ENCODE measurements at regions not wholly inside any gene's neighbourhood (a gene's known extent, or its start where the extent isn't known, plus 50 kb on each side); places are given as distances from the start of the nearest gene placed in this dataset.

GRCh38 chr1:29664711-29665110 lies 428.4 kb downstream of the PTPRU start:
- no peak for DNase-seq

- no peak for DNase-seq
Observed at GRCh38 chr1:29658688-29659087, 422.4 kb downstream of the PTPRU start.

- DNase-seq: no peak
Observed at GRCh38 chr1:29657816-29658215, 421.5 kb downstream of the PTPRU start.

GRCh38 chr1:29655945-29656850 lies 419.9 kb downstream of the PTPRU start:
- DNase-seq: peak; percentile 7

GRCh38 chr1:29655145-29655544 lies 418.8 kb downstream of the PTPRU start:
- no peak for DNase-seq

- no peak for DNase-seq
Observed at GRCh38 chr1:29653886-29654450, 417.6 kb downstream of the PTPRU start.

- no peak for DNase-seq
Observed at GRCh38 chr1:29653034-29653810, 416.9 kb downstream of the PTPRU start.

GRCh38 chr1:29651684-29652665 lies 415.7 kb downstream of the PTPRU start:
- no peak for DNase-seq

GRCh38 chr1:29651246-29651645 lies 414.9 kb downstream of the PTPRU start:
- DNase-seq: no peak

- DNase-seq: no peak
Observed at GRCh38 chr1:29650476-29650875, 414.2 kb downstream of the PTPRU start.

GRCh38 chr1:29650041-29650400 lies 413.7 kb downstream of the PTPRU start:
- peak; percentile 42 for DNase-seq

- DNase-seq: peak; percentile 89
Observed at GRCh38 chr1:29649189-29650040, 413.1 kb downstream of the PTPRU start.

GRCh38 chr1:29648798-29649188 lies 412.5 kb downstream of the PTPRU start:
- DNase-seq: no peak

GRCh38 chr1:29648026-29648425 lies 411.7 kb downstream of the PTPRU start:
- DNase-seq: no peak

GRCh38 chr1:29647581-29647980 lies 411.3 kb downstream of the PTPRU start:
- DNase-seq: no peak

GRCh38 chr1:29646161-29646775 lies 409.9 kb downstream of the PTPRU start:
- no peak for DNase-seq

GRCh38 chr1:29645586-29645985 lies 409.3 kb downstream of the PTPRU start:
- no peak for DNase-seq

GRCh38 chr1:29644812-29645211 lies 408.5 kb downstream of the PTPRU start:
- DNase-seq: no peak

- no peak for DNase-seq
Observed at GRCh38 chr1:29643838-29644440, 407.6 kb downstream of the PTPRU start.

- DNase-seq: no peak
Observed at GRCh38 chr1:29643281-29643680, 407.0 kb downstream of the PTPRU start.

- DNase-seq: no peak
Observed at GRCh38 chr1:29642519-29642918, 406.2 kb downstream of the PTPRU start.
